IPS-20b (cell line): ENCODE measurements at regions not wholly inside any gene's neighbourhood (a gene's known extent, or its start where the extent isn't known, plus 50 kb on each side); places are given as distances from the start of the nearest gene placed in this dataset.

Experiments
- H3K27ac ChIP-seq: one replicate; pipeline ENCODE4 v1.5.1; 2013; ENCODE audit warnings: low read length
- H3K27me3 ChIP-seq: 2 replicates; pipeline ENCODE4 v1.6.1; 2013; ENCODE audit warnings: mild to moderate bottlenecking, low read length, inconsistent platforms; ENCODE audit not compliant: insufficient read depth
- H3K36me3 ChIP-seq: 2 replicates; pipeline ENCODE4 v1.6.1; 2013; ENCODE audit warnings: low read depth, mild to moderate bottlenecking, inconsistent platforms, low read length, moderate library complexity; ENCODE audit not compliant: insufficient read depth
- H3K4me1 ChIP-seq: 2 replicates; pipeline ENCODE4 v1.6.1; 2013; ENCODE audit warnings: mild to moderate bottlenecking, control low read depth, inconsistent platforms, low read length, moderate library complexity; ENCODE audit not compliant: insufficient read depth
- H3K4me3 ChIP-seq: 2 replicates; pipeline ENCODE4 v1.5.1; 2013; ENCODE audit warnings: mild to moderate bottlenecking, low read length, inconsistent platforms
- H3K9ac ChIP-seq: 2 replicates; pipeline ENCODE4 v1.6.1; 2013; ENCODE audit warnings: low read depth, mild to moderate bottlenecking, inconsistent platforms, low read length, moderate library complexity
- H3K9me3 ChIP-seq: 2 replicates; pipeline ENCODE4 v1.6.1; 2013; ENCODE audit warnings: mild to moderate bottlenecking, low read depth, low read length, inconsistent platforms; ENCODE audit not compliant: insufficient read depth

DNA sequence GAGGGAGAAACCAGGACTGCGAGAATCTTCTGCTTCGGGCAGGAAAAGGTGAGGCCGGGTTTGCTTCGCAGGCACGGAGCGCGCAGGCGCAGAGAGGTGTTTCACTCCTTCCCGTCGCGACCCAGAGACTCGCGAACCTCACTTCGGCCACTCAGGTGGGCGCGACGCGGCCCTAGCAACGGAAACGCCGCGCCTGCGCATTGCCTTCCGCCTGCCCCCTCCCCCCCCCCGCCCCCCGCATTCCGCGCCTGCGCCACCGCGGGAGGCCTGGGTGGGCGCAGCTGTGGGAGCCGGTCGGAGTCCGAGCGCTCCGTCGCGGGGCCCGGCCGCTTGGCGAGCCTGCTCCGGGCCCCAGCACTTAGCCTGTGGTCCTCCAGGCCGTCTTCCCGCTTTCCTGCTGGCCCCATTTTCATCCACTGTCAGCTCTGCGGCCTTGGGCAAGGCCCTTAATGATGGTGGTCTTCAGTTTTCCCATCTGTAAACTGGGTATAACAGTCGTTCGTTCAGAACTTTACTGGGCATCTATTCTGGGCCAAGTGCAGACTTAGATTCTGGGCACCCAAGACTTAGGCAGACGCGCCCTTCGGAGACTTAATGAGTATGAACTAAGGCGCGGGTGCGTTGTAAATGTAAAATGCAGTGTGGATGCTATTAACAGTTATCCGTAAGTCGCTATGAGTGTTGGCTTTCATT, 62.1 kb upstream of the ACKR3 start:
- Histone ChIP-seq H3K27me3 (peaks cover 20% of the 10 kb centered on the region), H3K4me1 (peaks cover 5% of the 10 kb centered on the region; the same call in 1 of the 2 replicates), H3K9me3 (no peaks in the 10 kb centered on the region), H3K9ac (peak overlapping the region; percentile 71; the same call in 1 of the 2 replicates), H3K4me3 (peak overlapping the region; percentile 87), H3K36me3 (no peaks in the 10 kb centered on the region), H3K27ac (no peak overlapping the region)

DNA sequence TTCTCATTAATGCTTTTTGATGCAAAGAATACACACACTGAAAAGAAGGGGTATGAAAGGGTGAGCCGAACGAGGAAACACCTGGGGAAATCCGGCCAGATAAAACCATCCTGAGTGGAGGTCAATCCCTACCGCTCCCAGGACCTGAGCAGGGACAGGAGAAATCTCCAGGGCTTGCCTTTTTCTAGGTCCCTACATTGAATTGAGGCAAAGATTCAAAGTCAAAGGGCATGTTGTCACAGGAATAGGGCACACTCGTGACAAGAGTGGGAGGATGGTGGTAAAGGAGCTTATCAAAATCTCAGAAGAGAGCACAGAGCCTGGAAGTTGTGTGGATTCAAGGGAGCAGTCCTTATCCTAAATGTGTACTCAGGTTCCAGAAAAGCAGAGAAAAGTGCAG, 61.2 kb upstream of the ACKR3 start:
- Histone ChIP-seq H3K4me1 (peaks cover 5% of the 10 kb centered on the region; the same call in 1 of the 2 replicates), H3K9ac (no peak overlapping the region), H3K27ac (no peak overlapping the region), H3K4me3 (no peak overlapping the region), H3K9me3 (no peaks in the 10 kb centered on the region), H3K36me3 (no peaks in the 10 kb centered on the region), H3K27me3 (peaks cover 20% of the 10 kb centered on the region)

DNA sequence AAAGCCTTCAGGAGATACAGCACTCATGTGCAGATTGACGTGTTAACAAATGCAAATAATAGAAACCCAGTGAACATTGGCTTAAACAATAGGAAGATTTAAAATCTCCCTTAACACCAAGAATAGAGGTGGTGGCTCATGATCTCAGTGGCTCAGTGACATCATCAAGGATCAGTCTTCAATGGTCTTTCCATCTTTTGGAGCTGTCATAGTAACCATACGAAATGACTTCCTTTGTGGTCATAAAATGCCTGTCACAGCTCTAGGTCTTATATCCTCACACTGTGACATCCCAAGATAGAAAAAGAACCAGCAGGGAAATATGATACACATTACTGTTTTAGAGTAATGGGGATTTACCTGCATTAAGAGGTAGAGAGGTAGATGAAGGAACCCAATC, 59.6 kb upstream of the ACKR3 start:
- Histone ChIP-seq H3K27me3 (peaks cover 20% of the 10 kb centered on the region), H3K4me1 (peaks cover 5% of the 10 kb centered on the region; the same call in 1 of the 2 replicates), H3K36me3 (no peaks in the 10 kb centered on the region), H3K4me3 (no peak overlapping the region), H3K9ac (no peak overlapping the region), H3K27ac (no peak overlapping the region), H3K9me3 (no peaks in the 10 kb centered on the region)

- Histone ChIP-seq H3K9ac (no peak overlapping the region), H3K27ac (no peak overlapping the region), H3K4me1 (peaks cover 5% of the 10 kb centered on the region; the same call in 1 of the 2 replicates), H3K27me3 (peaks cover 19% of the 10 kb centered on the region), H3K36me3 (no peaks in the 10 kb centered on the region), H3K9me3 (no peaks in the 10 kb centered on the region), H3K4me3 (no peak overlapping the region)
Observed at GRCh38 chr2:236511266-236511665, 58.4 kb upstream of the ACKR3 start.

GRCh38 chr2:236512267-236512666, 57.4 kb upstream of the ACKR3 start:
- Histone ChIP-seq H3K36me3 (no peaks in the 10 kb centered on the region), H3K4me3 (no peak overlapping the region), H3K9me3 (no peaks in the 10 kb centered on the region), H3K27ac (no peak overlapping the region), H3K4me1 (peaks cover 5% of the 10 kb centered on the region; the same call in 1 of the 2 replicates), H3K9ac (no peak overlapping the region), H3K27me3 (peaks cover 9% of the 10 kb centered on the region)

DNA sequence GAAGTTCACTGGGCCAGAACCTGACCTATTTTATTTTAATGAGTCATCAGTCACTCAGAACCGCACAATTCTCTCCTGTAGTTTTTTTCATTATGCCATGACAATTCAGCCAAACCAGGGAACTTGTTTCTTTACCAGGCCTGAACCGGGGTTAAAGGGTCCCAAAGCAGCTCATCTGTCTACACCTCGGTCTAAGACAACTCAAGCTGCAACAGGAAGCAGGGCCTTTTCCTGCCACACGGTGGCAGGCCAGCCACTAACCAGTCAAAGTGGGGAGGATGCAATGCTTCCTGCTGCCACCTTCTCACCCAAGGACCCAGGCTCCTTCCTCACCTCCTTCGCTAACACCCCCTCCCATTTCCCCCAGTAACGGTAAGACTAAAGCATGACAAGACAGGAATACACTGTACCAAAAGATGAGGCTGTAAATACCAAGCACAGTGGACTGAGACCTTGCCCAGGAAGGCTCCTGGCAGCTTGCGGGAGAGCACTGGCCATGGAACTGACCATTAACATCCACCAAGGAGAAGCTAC, 56.7 kb upstream of the ACKR3 start:
- Histone ChIP-seq H3K9me3 (no peaks in the 10 kb centered on the region), H3K36me3 (no peaks in the 10 kb centered on the region), H3K27ac (no peak overlapping the region), H3K4me3 (no peak overlapping the region), H3K27me3 (peaks cover 6% of the 10 kb centered on the region), H3K4me1 (peaks cover 5% of the 10 kb centered on the region; the same call in 1 of the 2 replicates), H3K9ac (no peak overlapping the region)

DNA sequence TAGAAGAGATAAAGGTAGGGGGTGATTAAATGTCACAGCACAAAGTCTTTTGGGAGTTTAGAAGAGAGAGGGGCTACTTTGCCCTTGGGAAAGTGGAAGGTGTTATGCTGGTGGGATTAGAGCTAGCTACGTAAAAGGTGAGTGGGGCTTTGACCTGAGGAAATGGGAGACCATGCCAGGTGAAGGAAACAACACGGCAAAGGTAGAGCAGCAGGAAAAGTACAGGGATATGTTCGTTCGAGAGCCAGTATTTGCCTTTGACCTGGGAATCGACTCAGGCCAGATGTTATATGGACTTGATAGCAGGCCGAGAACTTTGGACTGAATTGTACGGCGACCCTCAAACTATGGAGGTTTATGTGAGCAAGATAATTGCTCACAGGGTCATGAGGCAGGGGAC, 55.7 kb upstream of the ACKR3 start:
- H3K27ac ChIP-seq = no peak overlapping the region
- H3K27me3 ChIP-seq = no peaks in the 10 kb centered on the region
- no peaks in the 10 kb centered on the region for H3K9me3 ChIP-seq
- no peak overlapping the region for H3K4me3 ChIP-seq
- H3K9ac ChIP-seq = no peak overlapping the region
- peaks cover 5% of the 10 kb centered on the region; the same call in 1 of the 2 replicates for H3K4me1 ChIP-seq
- no peaks in the 10 kb centered on the region for H3K36me3 ChIP-seq

GRCh38 chr2:236516708-236517107, 52.9 kb upstream of the ACKR3 start:
- Histone ChIP-seq H3K27me3 (no peaks in the 10 kb centered on the region), H3K9me3 (no peaks in the 10 kb centered on the region), H3K36me3 (no peaks in the 10 kb centered on the region), H3K4me1 (no peaks in the 10 kb centered on the region), H3K27ac (no peak overlapping the region), H3K4me3 (no peak overlapping the region), H3K9ac (no peak overlapping the region)

- no peak overlapping the region for H3K27ac ChIP-seq
- H3K36me3 ChIP-seq = no peaks in the 10 kb centered on the region
- H3K4me1 ChIP-seq = no peaks in the 10 kb centered on the region
- H3K4me3 ChIP-seq = no peak overlapping the region
- no peaks in the 10 kb centered on the region for H3K9me3 ChIP-seq
- H3K9ac ChIP-seq = no peak overlapping the region
- H3K27me3 ChIP-seq = no peaks in the 10 kb centered on the region
Observed at GRCh38 chr2:236517251-236518031, 52.2 kb upstream of the ACKR3 start.
